ENCODE measurements at regions not wholly inside any gene's neighbourhood (a gene's known extent, or its start where the extent isn't known, plus 50 kb on each side); places are given as distances from the start of the nearest gene placed in this dataset.

- TF ChIP-seq, protein P1, sequence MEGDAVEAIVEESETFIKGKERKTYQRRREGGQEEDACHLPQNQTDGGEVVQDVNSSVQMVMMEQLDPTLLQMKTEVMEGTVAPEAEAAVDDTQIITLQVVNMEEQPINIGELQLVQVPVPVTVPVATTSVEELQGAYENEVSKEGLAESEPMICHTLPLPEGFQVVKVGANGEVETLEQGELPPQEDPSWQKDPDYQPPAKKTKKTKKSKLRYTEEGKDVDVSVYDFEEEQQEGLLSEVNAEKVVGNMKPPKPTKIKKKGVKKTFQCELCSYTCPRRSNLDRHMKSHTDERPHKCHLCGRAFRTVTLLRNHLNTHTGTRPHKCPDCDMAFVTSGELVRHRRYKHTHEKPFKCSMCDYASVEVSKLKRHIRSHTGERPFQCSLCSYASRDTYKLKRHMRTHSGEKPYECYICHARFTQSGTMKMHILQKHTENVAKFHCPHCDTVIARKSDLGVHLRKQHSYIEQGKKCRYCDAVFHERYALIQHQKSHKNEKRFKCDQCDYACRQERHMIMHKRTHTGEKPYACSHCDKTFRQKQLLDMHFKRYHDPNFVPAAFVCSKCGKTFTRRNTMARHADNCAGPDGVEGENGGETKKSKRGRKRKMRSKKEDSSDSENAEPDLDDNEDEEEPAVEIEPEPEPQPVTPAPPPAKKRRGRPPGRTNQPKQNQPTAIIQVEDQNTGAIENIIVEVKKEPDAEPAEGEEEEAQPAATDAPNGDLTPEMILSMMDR (conservative IDR thresholded peaks at IDR 0.05; ENCODE audit: low read depth in 2 of 2): no peak
- TF ChIP-seq CREB1 (CRISPR knock-in tag; IDR thresholded peaks at IDR 0.05; ENCODE audit: low read depth) (no peak), EZH2 (IDR thresholded peaks at IDR 0.05; ENCODE audit: low read depth, unreplicated experiment) (no peak), EZH2phosphoT487 (IDR thresholded peaks at IDR 0.05; ENCODE audit: unreplicated experiment) (no peak), POLR2AphosphoS5 (IDR thresholded peaks at IDR 0.05; ENCODE audit: low read depth) (no peak), NANOG (IDR thresholded peaks at IDR 0.05; ENCODE audit: borderline replicate concordance) (no peak), ETS1 (IDR thresholded peaks at IDR 0.05) (no peak), STAT1 (IDR thresholded peaks at IDR 0.05; ENCODE audit: unreplicated experiment) (no peak), JUNB (IDR thresholded peaks at IDR 0.05; ENCODE audit: unreplicated experiment) (no peak), ZNF331 (CRISPR knock-in tag; IDR thresholded peaks at IDR 0.05; ENCODE audit: low read depth) (no peak)
- TF ChIP-seq, protein P2, sequence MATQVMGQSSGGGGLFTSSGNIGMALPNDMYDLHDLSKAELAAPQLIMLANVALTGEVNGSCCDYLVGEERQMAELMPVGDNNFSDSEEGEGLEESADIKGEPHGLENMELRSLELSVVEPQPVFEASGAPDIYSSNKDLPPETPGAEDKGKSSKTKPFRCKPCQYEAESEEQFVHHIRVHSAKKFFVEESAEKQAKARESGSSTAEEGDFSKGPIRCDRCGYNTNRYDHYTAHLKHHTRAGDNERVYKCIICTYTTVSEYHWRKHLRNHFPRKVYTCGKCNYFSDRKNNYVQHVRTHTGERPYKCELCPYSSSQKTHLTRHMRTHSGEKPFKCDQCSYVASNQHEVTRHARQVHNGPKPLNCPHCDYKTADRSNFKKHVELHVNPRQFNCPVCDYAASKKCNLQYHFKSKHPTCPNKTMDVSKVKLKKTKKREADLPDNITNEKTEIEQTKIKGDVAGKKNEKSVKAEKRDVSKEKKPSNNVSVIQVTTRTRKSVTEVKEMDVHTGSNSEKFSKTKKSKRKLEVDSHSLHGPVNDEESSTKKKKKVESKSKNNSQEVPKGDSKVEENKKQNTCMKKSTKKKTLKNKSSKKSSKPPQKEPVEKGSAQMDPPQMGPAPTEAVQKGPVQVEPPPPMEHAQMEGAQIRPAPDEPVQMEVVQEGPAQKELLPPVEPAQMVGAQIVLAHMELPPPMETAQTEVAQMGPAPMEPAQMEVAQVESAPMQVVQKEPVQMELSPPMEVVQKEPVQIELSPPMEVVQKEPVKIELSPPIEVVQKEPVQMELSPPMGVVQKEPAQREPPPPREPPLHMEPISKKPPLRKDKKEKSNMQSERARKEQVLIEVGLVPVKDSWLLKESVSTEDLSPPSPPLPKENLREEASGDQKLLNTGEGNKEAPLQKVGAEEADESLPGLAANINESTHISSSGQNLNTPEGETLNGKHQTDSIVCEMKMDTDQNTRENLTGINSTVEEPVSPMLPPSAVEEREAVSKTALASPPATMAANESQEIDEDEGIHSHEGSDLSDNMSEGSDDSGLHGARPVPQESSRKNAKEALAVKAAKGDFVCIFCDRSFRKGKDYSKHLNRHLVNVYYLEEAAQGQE (IDR thresholded peaks at IDR 0.05; ENCODE audit: unreplicated experiment): no peak
These were observed 917.8 kb upstream of the ZNF722 start for GRCh38 chr7:63080831-63081230.
